ENCODE measurements at regions not wholly inside any gene's neighbourhood (a gene's known extent, or its start where the extent isn't known, plus 50 kb on each side); places are given as distances from the start of the nearest gene placed in this dataset.

GRCh38 chr6:91498576-91498975 is 911.7 kb upstream of the MAP3K7 start:
- no peaks in the 10 kb centered on the region for H3K36me3 Mint-ChIP-seq (ENCODE audit: insufficient read depth in 1 of 3, low read depth in 3 of 3)
- H3K79me1 ChIP-seq (ENCODE audit: insufficient read depth, low read depth, low read length, poor library complexity, severe bottlenecking): no peaks in the 10 kb centered on the region
- no peak overlapping the region for H3K23ac ChIP-seq (ENCODE audit: insufficient read length, low read depth, low read length)
- H2BK15ac ChIP-seq (ENCODE audit: low read depth, low read length): no peak overlapping the region
- H3K18ac ChIP-seq (ENCODE audit: insufficient read length, low read depth, low read length): no peak overlapping the region
- no peak overlapping the region for H4K91ac ChIP-seq (ENCODE audit: insufficient read length, low read depth, low read length)
- H2BK5ac ChIP-seq (ENCODE audit: insufficient read length, low read length): no peak overlapping the region
- DNase-seq: no peak
- H4K8ac ChIP-seq (replicated peaks; ENCODE audit: insufficient read length, low read depth, low read length): no peak overlapping the region
- no peak overlapping the region for H3T11ph ChIP-seq (ENCODE audit: low read length)
- H2BK120ac ChIP-seq (ENCODE audit: low read depth, low read length, poor library complexity, severe bottlenecking): no peak overlapping the region
- no peaks in the 10 kb centered on the region for H3K79me2 ChIP-seq (ENCODE audit: insufficient read depth, low read length)
- no peaks in the 10 kb centered on the region for H3K4me1 Mint-ChIP-seq
- H3K4me3 Mint-ChIP-seq: no peak overlapping the region
- H3K56ac ChIP-seq (ENCODE audit: insufficient read length, low read depth, low read length): no peak overlapping the region
- WGBS (ENCODE audit: extremely low coverage, insufficient read length, low lambda C conversion rate): no CpG with 5 or more reads among the region's 1 CpG
- TF ChIP-seq CTCF (conservative IDR thresholded peaks at IDR 0.05): no peak
- H3K4me1 ChIP-seq (ENCODE audit: insufficient read depth, low read length): no peaks in the 10 kb centered on the region
- H3K9me3 Mint-ChIP-seq: no peaks in the 10 kb centered on the region
- H3K27ac Mint-ChIP-seq: no peak overlapping the region
- no peak overlapping the region for H3K27ac ChIP-seq (ENCODE audit: insufficient read length, low read depth, low read length)
- H4K5ac ChIP-seq (ENCODE audit: insufficient read length, low read depth, low read length): no peak overlapping the region
- no peak overlapping the region for H2AFZ ChIP-seq (ENCODE audit: low read length)
- H3K27me3 ChIP-seq (ENCODE audit: insufficient read depth, low read length): no peaks in the 10 kb centered on the region
- no peaks in the 10 kb centered on the region for H4K20me1 ChIP-seq (ENCODE audit: control insufficient read depth, insufficient read depth, insufficient read length)
- H3K4me2 ChIP-seq (ENCODE audit: insufficient read depth, insufficient read length, low read length): no peak overlapping the region
- H3K23me2 ChIP-seq (ENCODE audit: insufficient read length, low read depth, low read length, poor library complexity, severe bottlenecking): no peaks in the 10 kb centered on the region
- H2BK20ac ChIP-seq (ENCODE audit: low read depth, low read length, poor library complexity, severe bottlenecking): no peak overlapping the region
- H2BK12ac ChIP-seq (ENCODE audit: insufficient read length, low read depth, low read length): no peak overlapping the region
- H3K27me3 Mint-ChIP-seq (ENCODE audit: low read depth): no peaks in the 10 kb centered on the region
- no peak overlapping the region for H2AK5ac ChIP-seq (ENCODE audit: insufficient read length, low read length)
- H3K9me3 ChIP-seq (ENCODE audit: control insufficient read depth, low read depth, low read length): no peaks in the 10 kb centered on the region
- no peak overlapping the region for H3K4ac ChIP-seq (ENCODE audit: low read depth, low read length)
- H3K9ac ChIP-seq (ENCODE audit: extremely low read depth, insufficient read length, low read length): no peak overlapping the region
- H3K14ac ChIP-seq (ENCODE audit: insufficient read depth, low read length): no peak overlapping the region

All from H9 (cell line).